Epidermal melanocyte (primary cell): ENCODE measurements at regions not wholly inside any gene's neighbourhood (a gene's known extent, or its start where the extent isn't known, plus 50 kb on each side); places are given as distances from the start of the nearest gene placed in this dataset.
"Not testable (repeated sequence)": the region's sequence is repeated elsewhere in the genome, so short reads cannot be mapped to it uniquely, and the experiment has no call there.

Experiments used
- DNase-seq: peaks from one replicate; pipeline ENCODE4 v3.0.0; 2011; ENCODE audit warnings: low spot score; ENCODE audit not compliant: insufficient read length

DNA sequence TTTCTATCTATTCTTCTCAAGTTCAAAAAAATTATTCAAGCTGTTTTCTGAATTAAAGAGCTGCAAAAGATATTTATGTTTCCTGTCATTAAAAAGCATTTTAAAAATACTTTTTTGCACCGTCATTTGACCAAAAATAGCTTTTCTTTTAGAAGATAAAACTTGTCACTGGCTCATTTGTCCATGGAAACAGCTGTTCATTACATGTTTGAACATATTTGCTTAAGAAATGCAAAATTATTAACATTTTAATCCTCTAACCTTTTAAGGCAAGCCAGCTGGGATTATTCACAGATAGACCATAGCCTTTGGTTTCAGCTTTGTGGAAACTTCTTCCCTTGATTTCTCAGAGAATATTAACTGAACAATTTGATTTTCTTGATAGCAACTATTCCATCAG is 393.9 kb downstream of the TUSC1 start:
- no peak for DNase-seq

GRCh38 chr9:25282946-25283345 is 395.3 kb downstream of the TUSC1 start:
- no peak for DNase-seq

DNA sequence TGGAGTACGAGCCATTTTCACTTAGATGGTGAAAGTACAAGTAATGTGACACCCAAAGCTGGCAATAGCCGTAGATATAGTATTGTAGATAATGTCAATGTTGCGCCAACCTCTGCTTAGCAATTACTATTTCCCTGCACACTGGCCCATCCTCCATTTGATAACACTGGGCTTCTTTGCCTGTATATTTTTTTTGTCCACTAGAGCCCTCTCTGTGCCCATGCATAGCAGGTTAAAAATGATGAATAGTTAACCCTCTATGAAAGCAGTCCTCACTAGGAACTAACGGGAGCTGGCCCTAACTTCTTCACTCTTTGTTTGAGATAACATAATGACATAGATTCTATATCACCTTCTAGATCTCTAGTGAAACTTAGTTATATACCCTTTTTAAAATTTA is 416.8 kb downstream of the TUSC1 start:
- DNase-seq = no peak

DNA sequence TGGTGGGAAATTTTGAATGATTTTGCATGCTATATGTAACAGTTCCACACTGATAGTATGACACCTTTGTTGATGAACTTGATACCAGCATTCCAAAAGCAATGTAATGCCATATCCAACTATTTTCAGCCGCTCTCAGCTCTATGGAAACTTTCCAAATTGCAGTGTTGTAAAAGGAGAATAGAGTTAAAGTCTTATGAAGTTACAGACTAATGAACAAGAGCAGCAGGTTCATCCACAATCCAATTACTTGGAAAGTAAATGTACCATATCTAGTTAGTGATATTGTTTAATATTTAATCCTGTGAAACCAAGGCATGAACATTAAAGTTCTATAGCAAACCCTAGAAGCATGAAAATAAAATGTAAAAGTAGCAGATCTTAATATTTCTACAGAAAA is 418.2 kb downstream of the TUSC1 start:
- DNase-seq = no peak

DNA sequence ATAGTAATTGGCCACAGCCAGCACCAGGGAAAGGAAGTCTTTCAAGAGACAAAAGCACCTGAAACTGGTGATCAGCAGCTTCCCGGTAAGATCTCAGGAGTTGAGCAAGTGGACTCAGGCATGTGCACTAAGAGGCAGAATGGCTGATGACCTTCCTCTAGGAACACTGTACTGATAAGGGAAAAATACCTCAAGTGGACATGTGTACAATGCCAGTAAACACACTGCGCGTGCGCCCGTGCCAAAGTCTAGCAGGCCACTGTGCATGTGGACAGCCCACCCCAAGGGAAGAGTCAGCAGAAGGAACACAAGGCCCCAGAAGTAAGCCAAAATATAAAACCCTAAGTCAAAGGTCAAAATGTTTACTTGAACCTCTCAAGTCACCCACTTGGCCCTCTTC is 423.0 kb downstream of the TUSC1 start:
- DNase-seq = no peak

DNA sequence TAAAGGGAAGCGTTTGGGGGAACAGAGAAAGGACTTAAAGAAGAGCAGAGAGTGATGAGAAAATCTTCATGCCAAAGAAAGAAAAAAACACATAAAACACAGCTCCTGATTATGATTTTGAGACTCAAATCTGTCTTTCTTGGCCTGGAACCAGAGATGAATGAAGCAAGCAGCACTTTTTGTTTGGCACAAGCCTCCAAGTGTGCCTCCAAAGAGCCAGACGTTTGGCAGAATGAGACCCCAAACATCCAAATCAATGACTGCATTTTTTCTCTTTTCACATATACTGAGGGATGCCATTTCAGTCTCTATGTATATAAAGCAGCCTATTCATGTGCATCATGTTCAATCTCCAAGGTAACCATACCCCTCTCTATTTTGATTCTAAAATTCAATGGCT is 424.2 kb downstream of the TUSC1 start:
- DNase-seq = no peak

DNA sequence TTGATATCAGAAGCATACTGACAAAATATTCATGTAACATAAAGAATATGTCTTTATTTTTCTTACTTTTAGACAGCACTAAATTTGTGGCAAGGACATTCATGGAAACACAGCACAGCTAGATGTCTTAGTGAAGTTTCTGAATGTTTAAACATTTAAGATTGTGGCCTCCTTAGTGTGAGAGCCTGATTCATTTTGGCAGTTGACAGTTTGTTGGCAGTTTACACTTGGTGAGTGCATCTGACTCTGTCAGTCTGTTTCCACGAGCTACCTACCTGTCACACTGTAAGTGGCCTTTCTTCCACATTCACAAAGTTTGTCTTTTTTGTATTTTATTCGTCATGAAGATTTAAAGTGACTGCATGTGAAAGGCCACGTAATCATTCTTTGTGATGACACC is 436.8 kb downstream of the TUSC1 start:
- DNase-seq = no peak

- DNase-seq = no peak
These were observed 451.1 kb downstream of the TUSC1 start for GRCh38 chr9:25226901-25227686.

GRCh38 chr9:25225938-25226760 is 452.1 kb downstream of the TUSC1 start:
- no peak for DNase-seq

DNA sequence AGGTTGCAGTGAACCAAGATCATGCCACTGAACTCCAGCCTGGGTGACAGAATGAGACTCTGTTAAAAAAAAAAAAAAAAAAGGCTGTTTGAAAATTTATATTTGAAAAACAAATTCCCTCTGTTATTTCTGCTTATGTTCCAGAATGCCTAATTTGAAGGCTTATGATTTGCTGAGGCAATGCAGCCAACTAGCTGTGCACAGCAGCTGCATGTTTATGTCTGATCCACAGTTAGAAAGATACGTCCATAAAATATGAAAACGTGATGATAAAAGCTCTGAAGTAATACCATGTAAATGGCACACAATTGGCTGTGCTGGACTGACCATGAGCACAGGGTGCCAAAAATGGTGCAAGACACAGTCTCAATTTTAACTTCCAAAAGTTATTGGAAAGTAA is 453.2 kb downstream of the TUSC1 start:
- DNase-seq = no peak

DNA sequence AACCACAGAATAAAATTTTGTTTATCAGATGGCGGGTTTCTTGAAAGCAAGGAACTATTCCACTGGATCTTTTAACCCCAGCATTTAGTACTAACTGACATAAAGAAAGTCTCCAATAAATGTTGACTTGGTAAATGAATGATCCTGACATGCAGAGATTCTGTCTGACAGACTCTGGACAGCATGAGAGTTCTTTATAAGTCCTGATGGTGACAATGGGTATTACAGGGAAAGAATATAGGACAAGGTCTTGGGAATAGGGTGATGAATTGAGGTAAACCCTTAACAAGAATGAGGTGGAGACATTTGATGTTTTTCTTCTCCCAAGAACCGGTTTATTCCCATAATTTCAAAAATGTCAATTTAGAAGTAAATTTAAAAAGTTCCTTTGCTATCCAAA is 453.9 kb downstream of the TUSC1 start:
- no peak for DNase-seq

DNA sequence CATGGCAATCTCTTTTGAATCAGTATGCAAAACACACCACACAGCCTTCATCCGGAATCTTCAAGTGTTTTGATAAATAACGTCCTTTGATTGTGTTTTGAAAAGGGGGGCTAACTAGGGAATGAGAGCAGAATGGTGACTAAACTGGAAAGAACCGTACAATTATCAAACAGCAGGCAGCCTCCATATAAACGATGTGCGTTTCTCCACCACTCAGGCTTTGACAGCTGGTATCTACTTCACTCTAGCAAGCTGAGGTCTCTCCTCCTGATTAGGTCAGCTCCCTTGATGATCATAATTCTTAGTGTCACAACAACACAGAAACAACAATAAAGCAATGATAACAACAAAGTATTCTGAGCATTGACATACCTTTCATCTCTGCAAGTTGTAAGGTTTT is 465.9 kb downstream of the TUSC1 start:
- no peak for DNase-seq

- no peak for DNase-seq
These were observed 470.6 kb downstream of the TUSC1 start for GRCh38 chr9:25207402-25208195.

- no peak for DNase-seq
These were observed 472.2 kb downstream of the TUSC1 start for GRCh38 chr9:25206027-25206426.

- no peak for DNase-seq
These were observed 473.0 kb downstream of the TUSC1 start for GRCh38 chr9:25205285-25205684.

GRCh38 chr9:25177858-25178257 is 500.4 kb downstream of the TUSC1 start:
- no peak for DNase-seq

- no peak for DNase-seq
These were observed 548.7 kb downstream of the TUSC1 start for GRCh38 chr9:25129537-25129936.

GRCh38 chr9:25121811-25122210 is 556.4 kb downstream of the TUSC1 start:
- DNase-seq = no peak

DNA sequence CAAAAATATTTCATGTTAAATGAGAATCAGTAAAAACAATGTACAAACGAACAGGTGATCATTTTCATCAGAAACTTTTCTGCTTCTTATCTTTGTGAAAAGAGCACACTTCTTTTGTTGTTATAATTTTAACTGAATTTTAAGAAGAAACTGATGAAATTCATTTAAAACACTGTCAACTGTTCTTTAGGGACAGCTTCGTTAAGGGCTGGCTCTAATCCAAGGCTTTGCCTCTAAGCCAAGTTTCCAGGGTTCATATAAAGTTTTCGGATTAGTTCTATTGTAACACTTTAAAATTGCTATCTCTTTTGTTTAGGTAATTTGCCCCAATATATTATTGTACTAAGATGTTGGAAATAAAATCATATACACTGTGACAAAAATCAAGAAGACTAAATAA is 559.2 kb downstream of the TUSC1 start:
- no peak for DNase-seq

DNA sequence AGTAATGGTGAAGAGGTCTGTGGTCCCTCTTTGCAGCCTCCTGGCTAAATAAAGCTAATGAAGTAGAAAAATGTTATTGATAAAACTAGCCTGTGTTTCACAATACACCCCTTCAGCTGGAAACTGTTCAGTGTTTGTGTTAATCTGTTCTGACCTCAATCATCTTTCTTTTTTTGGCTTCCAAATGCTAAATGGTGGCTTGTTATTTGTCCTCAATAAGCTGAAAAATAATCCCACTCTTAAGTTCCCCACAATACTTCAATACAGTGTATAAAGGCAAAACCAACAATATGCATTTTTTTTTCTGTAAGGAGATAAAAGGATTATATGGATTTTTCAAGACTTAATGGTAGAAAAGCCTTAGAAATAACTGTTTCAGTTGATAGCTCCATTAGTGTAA is 560.5 kb downstream of the TUSC1 start:
- DNase-seq = no peak

DNA sequence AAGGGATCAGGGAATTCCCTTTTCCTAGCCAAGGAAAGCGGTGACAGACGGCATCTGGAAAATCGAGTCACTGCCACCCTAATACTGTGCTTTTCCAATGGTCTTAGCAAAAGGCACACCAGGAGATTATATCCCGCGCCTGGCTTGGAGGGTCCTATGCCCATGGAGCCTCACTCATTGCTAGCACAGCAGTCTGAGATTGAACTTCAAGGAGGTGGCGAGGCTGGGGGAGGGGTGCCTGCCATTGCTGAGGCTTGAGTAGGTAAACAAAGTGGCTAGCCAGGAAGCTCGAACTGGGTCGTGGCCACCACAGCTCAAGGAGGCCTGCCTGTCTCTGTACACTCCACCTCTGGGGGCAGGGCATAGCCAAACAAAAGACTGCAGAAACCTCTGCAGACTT is 556.5 kb upstream of the IZUMO3 start:
- not testable (repeated sequence) for DNase-seq

- no peak for DNase-seq
These were observed 548.8 kb upstream of the IZUMO3 start for GRCh38 chr9:25094518-25094917.
